ENCODE measurements at regions not wholly inside any gene's neighbourhood (a gene's known extent, or its start where the extent isn't known, plus 50 kb on each side); places are given as distances from the start of the nearest gene placed in this dataset.

GRCh38 chr10:117673230-117674010 is 130.9 kb downstream of the EMX2 start:
- Histone ChIP-seq H2BK20ac (ENCODE audit: low read length) (no peak overlapping the region), H3K27ac (ENCODE audit: low read depth, low read length) (no peak overlapping the region), H3K4me3 (ENCODE audit: extremely low read depth in 1 of 4, insufficient read depth in 2 of 4, low read depth in 3 of 4, low read length in 4 of 4) (no peak overlapping the region), H2BK12ac (ENCODE audit: low read depth, low read length) (no peak overlapping the region), H2BK5ac (ENCODE audit: low read depth, low read length) (no peak overlapping the region), H2AK5ac (ENCODE audit: low read depth, low read length) (no peak overlapping the region; the same call in 1 of the 2 replicates), H4K8ac (ENCODE audit: extremely low read depth, insufficient read depth, low read length) (no peak overlapping the region), H3K23me2 (ENCODE audit: low read depth, low read length) (no peaks in the 10 kb centered on the region), H2BK120ac (replicated peaks; ENCODE audit: low read depth, low read length) (no peak overlapping the region), H3K18ac (ENCODE audit: extremely low read depth, low read length) (no peak overlapping the region), H3K14ac (ENCODE audit: insufficient read length) (no peak overlapping the region), H2BK15ac (ENCODE audit: low read length) (no peak overlapping the region), H3K9me3 (ENCODE audit: insufficient read depth in 2 of 2, low read depth in 1 of 2, low read length in 1 of 2) (no peaks in the 10 kb centered on the region), H3K4me2 (ENCODE audit: insufficient read depth in 1 of 2, low read depth in 2 of 2, low read length in 2 of 2) (no peak overlapping the region), H3K23ac (ENCODE audit: insufficient read length) (no peak overlapping the region), H4K5ac (ENCODE audit: insufficient read length, low read depth, low read length) (no peak overlapping the region), H3K79me2 (ENCODE audit: control insufficient read depth in 1 of 2, insufficient read depth in 2 of 2, low read length in 2 of 2) (no peaks in the 10 kb centered on the region), H2AFZ (ENCODE audit: low read length) (no peak overlapping the region), H3K36me3 (ENCODE audit: control insufficient read depth in 2 of 4, insufficient read depth in 4 of 4, low read length in 3 of 4) (no peaks in the 10 kb centered on the region), H3K27me3 (replicated peaks in 1 of 4; ENCODE audit: control insufficient read depth in 3 of 4, extremely low read depth in 1 of 4, insufficient read depth in 3 of 4, low read length in 3 of 4) (no peaks in the 10 kb centered on the region), H3K4me1 (replicated peaks in 1 of 4; ENCODE audit: control insufficient read depth in 3 of 4, insufficient read depth in 4 of 4, low read length in 3 of 4) (0 out of 7 replicates have a peak, but pooled peaks cover 0 to 3% (median 0%) of the 10 kb centered on the region in 4 experiments), H4K91ac (replicated peaks; ENCODE audit: insufficient read length, low read length) (no peak overlapping the region), H3K4ac (replicated peaks; ENCODE audit: insufficient read length, low read depth, low read length) (no peak overlapping the region), H3K9ac (replicated peaks in 1 of 4; ENCODE audit: extremely low read depth in 1 of 4, low read depth in 3 of 4, low read length in 3 of 4) (no peak overlapping the region), H3K56ac (replicated peaks; ENCODE audit: insufficient read length, low read depth, low read length) (no peak overlapping the region), H4K20me1 (replicated peaks in 1 of 2; ENCODE audit: control insufficient read depth in 1 of 2, insufficient read depth in 2 of 2, low read length in 2 of 2) (no peaks in the 10 kb centered on the region), H3K79me1 (ENCODE audit: low read depth, low read length) (no peaks in the 10 kb centered on the region)
- WGBS, 2 experiments (ENCODE audit: extremely low coverage in 1 of 2, insufficient coverage in 1 of 2, insufficient read length in 1 of 2, insufficient replicate concordance in 2 of 2, low coverage in 1 of 2, low lambda C conversion rate in 2 of 2, missing lambda C conversion rate in 1 of 2), result 82% methylated on average over 8 of the region's 8 CpGs; no CpG with 5 or more reads in 1 of the 2 experiments
- no peak for FAIRE-seq
- ChIA-PET CTCF (ENCODE audit: partially characterized antibody) (interaction anchor here (1.3 to 2.7 kb wide), 4 partner anchors 8 to 136 kb away, joined by 4 to 10 read pairs (median 6); no protein-coding TSS in a partner anchor), POLR2A (ENCODE audit: partially characterized antibody) (no interaction called here)
- no peak for DNase-seq (ENCODE audit: low read depth in 1 of 2, low spot score in 2 of 2)
- TF ChIP-seq GABPA (IDR thresholded peaks at IDR 0.05; ENCODE audit: borderline replicate concordance, insufficient read depth, low read length) (no peak), SAP30 (IDR thresholded peaks at IDR 0.05; ENCODE audit: insufficient read depth, insufficient replicate concordance, low read length) (no peak), TAF1 (IDR thresholded peaks at IDR 0.05; ENCODE audit: low read depth, low read length) (no peak), SIRT6 (IDR thresholded peaks at IDR 0.05; ENCODE audit: low read length) (no peak), HDAC6 (IDR thresholded peaks at IDR 0.05; ENCODE audit: low read depth, low read length) (no peak), RBBP5 (IDR thresholded peaks at IDR 0.05; ENCODE audit: borderline replicate concordance, low read depth, low read length) (no peak), JUND (IDR thresholded peaks at IDR 0.05; ENCODE audit: low read length) (no peak), RNF2 (IDR thresholded peaks at IDR 0.05; ENCODE audit: borderline replicate concordance, low read depth, low read length, missing control alignments, poor library complexity, severe bottlenecking) (no peak), TAF7 (optimal IDR thresholded peaks at IDR 0.05; ENCODE audit: borderline replicate concordance, low read depth, low read length) (no peak), HDAC2 (IDR thresholded peaks at IDR 0.05; ENCODE audit: borderline replicate concordance in 1 of 2, low read depth in 2 of 2, low read length in 2 of 2) (no peak), RAD21 (IDR thresholded peaks at IDR 0.05 in 1 of 2, conservative IDR thresholded peaks at IDR 0.05 in 1 of 2; ENCODE audit: low read depth in 2 of 2, low read length in 2 of 2) (no peak), POLR2AphosphoS5 (IDR thresholded peaks at IDR 0.05; ENCODE audit: low read depth, low read length) (no peak)

Data from H1 (cell line).